Tibial nerve (tissue), 4 donors: ENCODE measurements at regions not wholly inside any gene's neighbourhood (a gene's known extent, or its start where the extent isn't known, plus 50 kb on each side); places are given as distances from the start of the nearest gene placed in this dataset.

Experiments used
- CTCF ChIP-seq, 5 experiments: fragments of 200-600 bp in 3 of 5; fragments of 450-650 bp in 2 of 5; sonication (generic) in 3 of 5; IDR thresholded peaks; one replicate each; pipeline ENCODE4 v1.5.1; 2016 to 2019; ENCODE audit warnings: antibody characterized with exemption in 5 of 5, mild to moderate bottlenecking in 3 of 5, moderate library complexity in 2 of 5
- EP300 ChIP-seq, 2 donors: sonication (generic); formaldehyde crosslinking; IDR thresholded peaks; one replicate each; pipeline ENCODE4 v1.6.1; 2017; ENCODE audit warnings: antibody characterized with exemption in 2 of 2, mild to moderate bottlenecking in 1 of 2
- POLR2A ChIP-seq, 2 donors: fragments of 450-650 bp; IDR thresholded peaks; one replicate each; pipeline ENCODE4 v1.6.1; 2017; ENCODE audit warnings: antibody characterized with exemption in 2 of 2, mild to moderate bottlenecking in 2 of 2, moderate library complexity in 2 of 2

DNA sequence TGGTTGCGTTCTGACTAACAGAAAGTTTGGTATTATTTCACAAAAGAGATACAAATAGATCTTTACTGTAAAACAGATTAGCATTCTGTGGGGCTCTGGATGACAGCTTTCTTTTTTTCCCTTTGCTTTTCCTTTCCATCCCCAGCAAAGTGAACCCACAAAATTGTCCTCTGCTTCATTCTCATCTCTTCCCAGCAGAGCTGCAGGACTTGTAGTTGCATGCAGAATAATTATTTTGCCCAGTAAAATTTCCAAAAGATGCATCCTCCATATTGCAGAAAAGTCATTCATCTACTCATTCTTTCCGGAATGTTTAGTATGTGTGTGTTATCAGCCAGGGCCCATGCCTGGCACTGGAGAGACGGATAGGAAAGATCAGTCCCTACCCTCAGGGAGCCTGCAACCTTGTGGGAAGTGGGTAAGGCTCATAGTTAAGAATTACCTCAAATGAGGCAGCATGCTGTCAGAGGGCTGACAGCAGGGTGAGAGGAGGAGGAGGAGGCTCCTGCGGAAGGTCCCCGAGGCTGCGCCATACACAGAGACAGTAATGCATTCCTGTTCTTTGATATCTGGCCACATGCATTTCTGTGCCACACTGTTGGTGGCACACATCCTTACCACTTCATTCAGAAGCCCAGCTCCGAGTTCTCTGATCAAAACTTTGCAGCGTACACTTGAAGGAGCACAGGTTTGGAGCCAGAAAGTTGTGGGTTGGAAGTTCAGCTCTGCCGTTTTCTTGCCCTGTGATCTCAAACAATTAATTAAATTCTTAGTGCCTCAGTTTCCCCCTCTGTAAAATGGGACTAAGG lies 225.4 kb downstream of the MYCN start:
- no peak for TF ChIP-seq CTCF (IDR thresholded peaks at IDR 0.05)
- TF ChIP-seq POLR2A (IDR thresholded peaks at IDR 0.05): no peak
- no peak for TF ChIP-seq EP300 (IDR thresholded peaks at IDR 0.05)
